Endodermal cell (in vitro differentiated cells): ENCODE measurements at regions not wholly inside any gene's neighbourhood (a gene's known extent, or its start where the extent isn't known, plus 50 kb on each side); places are given as distances from the start of the nearest gene placed in this dataset.

Experiments
- DNase-seq: peaks from one replicate; pipeline ENCODE4 v3.0.0-alpha.2; 2017
- H3K27ac ChIP-seq: 2 replicates; pipeline ENCODE4 v1.5.1; 2013; ENCODE audit warnings: mild to moderate bottlenecking, low read depth, low read length, moderate library complexity
- H3K27me3 ChIP-seq: 2 replicates; pipeline ENCODE4 v1.6.1; 2013; ENCODE audit warnings: mild to moderate bottlenecking, low read length, moderate library complexity; ENCODE audit not compliant: insufficient read depth, control insufficient read depth, poor library complexity, severe bottlenecking
- H3K36me3 ChIP-seq: 2 replicates; pipeline ENCODE4 v1.7.0; 2013; ENCODE audit warnings: mild to moderate bottlenecking, low read length, moderate library complexity; ENCODE audit not compliant: control insufficient read depth, insufficient read depth
- H3K4me1 ChIP-seq: one replicate; pipeline ENCODE4 v1.7.0; 2013; ENCODE audit warnings: low read length; ENCODE audit not compliant: control insufficient read depth, insufficient read depth
- H3K4me3 ChIP-seq: 2 replicates; pipeline ENCODE4 v1.5.1; 2013; ENCODE audit warnings: mild to moderate bottlenecking, low read length, moderate library complexity
- H3K9ac ChIP-seq: 2 replicates; pipeline ENCODE4 v1.6.1; 2013; ENCODE audit warnings: mild to moderate bottlenecking, low read length, moderate library complexity; ENCODE audit not compliant: poor library complexity, severe bottlenecking; ENCODE audit errors: extremely low read depth
- H3K9me3 ChIP-seq: 2 replicates; pipeline ENCODE4 v1.6.1; 2013; ENCODE audit warnings: mild to moderate bottlenecking, low read length, moderate library complexity; ENCODE audit not compliant: control insufficient read depth
- H3K27ac Mint-ChIP-seq: 2 replicates; pipeline ENCODE4 v1.8.0; 2020; ENCODE audit warnings: mixed read lengths
- H3K27me3 Mint-ChIP-seq: 2 replicates; pipeline ENCODE4 v1.8.0; 2021; ENCODE audit warnings: mild to moderate bottlenecking, mixed read lengths; ENCODE audit not compliant: insufficient read depth
- H3K36me3 Mint-ChIP-seq: 2 replicates; pipeline ENCODE4 v1.8.0; 2020; ENCODE audit warnings: low read depth, mixed read lengths
- H3K4me1 Mint-ChIP-seq: 2 replicates; pipeline ENCODE4 v1.8.0; 2020; ENCODE audit warnings: mixed read lengths
- H3K4me3 Mint-ChIP-seq: 2 replicates; pipeline ENCODE4 v1.8.0; 2020; ENCODE audit warnings: mild to moderate bottlenecking, moderate library complexity, mixed read lengths
- H3K9me3 Mint-ChIP-seq: 2 replicates; pipeline ENCODE4 v1.8.0; 2020; ENCODE audit warnings: mild to moderate bottlenecking, mixed read lengths
- WGBS, 2 experiments: methylation state at CpG; one replicate each; pipeline versions ENCODE4 v1.1.5 to v1.1.7; 2013; ENCODE audit warnings: missing lambda C conversion rate in 2 of 2, mixed read lengths in 1 of 2; ENCODE audit not compliant: insufficient coverage in 1 of 2, insufficient read length in 1 of 2; 5-methylcytosine and 5-hydroxymethylcytosine counted together
- TF ChIP-seq, protein P1 (sequence below): fragments of 200-600 bp; sonication (generic); conservative IDR thresholded peaks from 2 replicates; pipeline ENCODE4 v1.5.0; 2021; ENCODE audit warnings: antibody characterized with exemption, mild to moderate bottlenecking

DNA sequence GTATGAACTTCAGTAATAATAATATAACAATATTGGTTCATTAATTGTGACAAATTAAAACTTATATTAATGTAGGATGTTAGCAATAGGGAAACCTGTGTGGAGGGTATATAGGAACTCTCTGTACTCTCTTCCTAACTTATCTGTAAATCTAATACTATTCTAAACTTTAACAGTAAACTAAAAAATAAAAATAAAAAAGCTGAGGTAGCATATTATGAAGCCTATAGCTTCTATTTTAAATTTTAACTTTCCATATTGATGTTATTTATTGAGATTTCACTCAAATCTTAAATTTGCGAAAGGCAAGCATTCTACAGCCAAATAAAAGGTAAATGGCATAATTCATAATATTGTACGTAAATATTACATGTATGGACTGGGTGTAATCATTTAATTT is 326.4 kb downstream of the MEI4 start:
- H3K4me1 ChIP-seq = no peaks in the 10 kb centered on the region
- H3K27me3 ChIP-seq = no peaks in the 10 kb centered on the region
- TF ChIP-seq, protein P1, sequence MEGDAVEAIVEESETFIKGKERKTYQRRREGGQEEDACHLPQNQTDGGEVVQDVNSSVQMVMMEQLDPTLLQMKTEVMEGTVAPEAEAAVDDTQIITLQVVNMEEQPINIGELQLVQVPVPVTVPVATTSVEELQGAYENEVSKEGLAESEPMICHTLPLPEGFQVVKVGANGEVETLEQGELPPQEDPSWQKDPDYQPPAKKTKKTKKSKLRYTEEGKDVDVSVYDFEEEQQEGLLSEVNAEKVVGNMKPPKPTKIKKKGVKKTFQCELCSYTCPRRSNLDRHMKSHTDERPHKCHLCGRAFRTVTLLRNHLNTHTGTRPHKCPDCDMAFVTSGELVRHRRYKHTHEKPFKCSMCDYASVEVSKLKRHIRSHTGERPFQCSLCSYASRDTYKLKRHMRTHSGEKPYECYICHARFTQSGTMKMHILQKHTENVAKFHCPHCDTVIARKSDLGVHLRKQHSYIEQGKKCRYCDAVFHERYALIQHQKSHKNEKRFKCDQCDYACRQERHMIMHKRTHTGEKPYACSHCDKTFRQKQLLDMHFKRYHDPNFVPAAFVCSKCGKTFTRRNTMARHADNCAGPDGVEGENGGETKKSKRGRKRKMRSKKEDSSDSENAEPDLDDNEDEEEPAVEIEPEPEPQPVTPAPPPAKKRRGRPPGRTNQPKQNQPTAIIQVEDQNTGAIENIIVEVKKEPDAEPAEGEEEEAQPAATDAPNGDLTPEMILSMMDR = no peak
- no peak overlapping the region for H3K4me3 ChIP-seq
- WGBS, 2 experiments = no CpG with 5 or more reads among the region's 2 CpGs
- H3K4me3 Mint-ChIP-seq = no peak overlapping the region
- no peaks in the 10 kb centered on the region for H3K4me1 Mint-ChIP-seq
- no peak overlapping the region for H3K27ac ChIP-seq
- H3K27me3 Mint-ChIP-seq = no peaks in the 10 kb centered on the region
- H3K9me3 Mint-ChIP-seq = peaks cover 2% of the 10 kb centered on the region
- no peaks in the 10 kb centered on the region for H3K36me3 ChIP-seq
- no peak overlapping the region for H3K27ac Mint-ChIP-seq
- no peak overlapping the region for H3K9ac ChIP-seq
- DNase-seq = no peak
- H3K36me3 Mint-ChIP-seq = no peaks in the 10 kb centered on the region
- no peaks in the 10 kb centered on the region for H3K9me3 ChIP-seq

DNA sequence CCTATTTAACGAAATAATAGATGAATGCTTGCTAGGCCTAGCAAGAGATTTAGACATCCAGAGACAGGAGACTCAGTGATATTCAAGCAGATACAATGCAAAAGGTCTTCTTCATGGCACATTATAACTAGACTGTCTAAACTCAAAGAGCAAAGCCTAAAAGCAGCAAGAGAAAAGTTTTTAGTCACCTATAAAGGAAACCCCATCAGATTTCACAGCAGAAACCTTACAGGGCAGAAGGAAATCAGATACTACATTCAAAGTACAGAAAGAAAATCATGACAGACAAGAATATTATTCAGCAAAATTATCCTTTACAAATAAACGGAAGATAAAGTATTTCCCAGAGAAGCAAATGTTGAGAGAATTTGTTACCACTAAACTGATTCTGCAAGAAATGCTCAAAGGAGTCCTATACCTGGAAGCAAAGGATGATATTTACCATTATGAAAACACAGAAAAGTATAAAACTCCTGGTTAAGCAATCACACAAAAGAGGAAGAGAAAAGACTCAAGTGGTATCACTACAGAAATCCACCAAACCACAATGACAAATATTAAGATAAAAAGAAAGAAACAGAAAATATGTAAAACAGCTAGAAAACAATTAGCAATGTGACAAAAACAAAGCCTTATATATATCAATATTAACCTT is 333.7 kb downstream of the MEI4 start:
- WGBS, 2 experiments = 88 to 91% methylated on average over 1 to 2 of the region's 2 CpGs
- H3K9me3 ChIP-seq = no peaks in the 10 kb centered on the region
- no peak overlapping the region for H3K4me3 Mint-ChIP-seq
- no peaks in the 10 kb centered on the region for H3K36me3 Mint-ChIP-seq
- no peaks in the 10 kb centered on the region for H3K4me1 ChIP-seq
- H3K4me1 Mint-ChIP-seq = no peaks in the 10 kb centered on the region
- H3K27ac ChIP-seq = no peak overlapping the region
- no peak overlapping the region for H3K9ac ChIP-seq
- H3K27ac Mint-ChIP-seq = no peak overlapping the region
- H3K36me3 ChIP-seq = no peaks in the 10 kb centered on the region
- H3K27me3 Mint-ChIP-seq = no peaks in the 10 kb centered on the region
- no peak for DNase-seq
- TF ChIP-seq, protein P1 = no peak
- peaks cover under 1% of the 10 kb centered on the region for H3K9me3 Mint-ChIP-seq
- H3K4me3 ChIP-seq = no peak overlapping the region
- no peaks in the 10 kb centered on the region for H3K27me3 ChIP-seq

DNA sequence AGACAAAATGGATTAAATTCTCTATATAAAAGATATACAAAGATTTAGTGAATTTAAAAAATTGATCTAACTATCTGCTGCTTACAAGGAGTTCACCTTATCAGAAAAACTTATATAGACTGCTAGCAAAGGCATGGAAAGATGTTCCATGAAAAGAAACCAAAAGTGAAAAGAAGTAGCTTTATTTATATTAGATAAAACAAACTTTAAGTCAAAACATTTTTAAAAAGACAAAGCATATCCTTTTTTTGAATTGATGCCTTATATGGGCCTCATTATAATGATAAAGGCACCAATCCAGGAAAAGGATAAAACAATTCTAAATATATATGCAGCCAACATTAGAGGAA is 334.2 kb downstream of the MEI4 start:
- TF ChIP-seq, protein P1 = no peak
- H3K9me3 Mint-ChIP-seq = peaks cover 3% of the 10 kb centered on the region
- Histone ChIP-seq H3K9me3 (no peaks in the 10 kb centered on the region), H3K27ac (no peak overlapping the region), H3K9ac (no peak overlapping the region), H3K36me3 (no peaks in the 10 kb centered on the region), H3K4me3 (no peak overlapping the region), H3K4me1 (no peaks in the 10 kb centered on the region), H3K27me3 (no peaks in the 10 kb centered on the region)
- no peak overlapping the region for H3K27ac Mint-ChIP-seq
- no peak overlapping the region for H3K4me3 Mint-ChIP-seq
- H3K36me3 Mint-ChIP-seq = no peaks in the 10 kb centered on the region
- no peak for DNase-seq
- H3K4me1 Mint-ChIP-seq = no peaks in the 10 kb centered on the region
- H3K27me3 Mint-ChIP-seq = no peaks in the 10 kb centered on the region
